Breast epithelium (tissue), 4 donors: ENCODE measurements at regions not wholly inside any gene's neighbourhood (a gene's known extent, or its start where the extent isn't known, plus 50 kb on each side); places are given as distances from the start of the nearest gene placed in this dataset.

Experiments used
- DNase-seq, 2 donors: peaks; one replicate each; pipeline ENCODE4 v3.0.0-alpha.2; 2019; ENCODE audit warnings: low spot score in 2 of 2
- H3K27ac ChIP-seq, 2 donors: fragments of 200-600 bp; sonication (generic) in 1 of 2; one replicate each; pipeline ENCODE4 v1.5.1; 2016 to 2019; ENCODE audit warnings: mild to moderate bottlenecking in 1 of 2
- H3K27me3 ChIP-seq, 2 donors: fragments of 200-600 bp; sonication (generic) in 1 of 2; one replicate each; pipeline versions ENCODE4 v1.5.1 to v1.6.0; 2017 to 2019; ENCODE audit warnings: control low read depth in 1 of 2, mild to moderate bottlenecking in 1 of 2
- H3K36me3 ChIP-seq: fragments of 200-600 bp; one replicate; pipeline ENCODE4 v1.5.1; 2019
- H3K4me1 ChIP-seq, 2 donors: fragments of 200-600 bp; sonication (generic); one replicate each; pipeline ENCODE4 v1.5.1; 2016 to 2019; ENCODE audit warnings: control low read depth in 1 of 2
- H3K4me3 ChIP-seq, 3 donors: fragments of 200-600 bp; sonication (generic); 1 replicate in 2 of 3; 2 replicates in 1 of 3; pipeline ENCODE4 v1.5.1; 2016 to 2019; ENCODE audit warnings: mild to moderate bottlenecking in 3 of 3, moderate library complexity in 2 of 3
- H3K9me3 ChIP-seq, 2 donors: fragments of 200-600 bp; sonication (generic) in 1 of 2; one replicate each; pipeline ENCODE4 v1.5.1; 2016 to 2019; ENCODE audit warnings: control low read depth in 1 of 2
- POLR2A ChIP-seq: fragments of 450-650 bp; IDR thresholded peaks from one replicate; pipeline ENCODE4 v1.6.1; 2016; ENCODE audit warnings: antibody characterized with exemption, mild to moderate bottlenecking, moderate library complexity
- POLR2AphosphoS5 ChIP-seq, 3 donors: sonication (generic); formaldehyde crosslinking; IDR thresholded peaks; one replicate each; pipeline ENCODE4 v1.6.1; 2017; ENCODE audit warnings: antibody characterized with exemption in 3 of 3
- intact Hi-C: fragments of 100-400 bp; cut with DNase I; formaldehyde crosslinking; loops from one replicate; pipeline ENCODE4 v1.15.1; 2023; ENCODE audit warnings: low total_unique reads
- TF ChIP-seq, protein P1 (sequence below), 3 donors: fragments of 450-650 bp; IDR thresholded peaks; one replicate each; pipeline ENCODE4 v1.5.1; 2016 to 2017; ENCODE audit warnings: antibody characterized with exemption in 3 of 3, mild to moderate bottlenecking in 3 of 3, moderate library complexity in 3 of 3

DNA sequence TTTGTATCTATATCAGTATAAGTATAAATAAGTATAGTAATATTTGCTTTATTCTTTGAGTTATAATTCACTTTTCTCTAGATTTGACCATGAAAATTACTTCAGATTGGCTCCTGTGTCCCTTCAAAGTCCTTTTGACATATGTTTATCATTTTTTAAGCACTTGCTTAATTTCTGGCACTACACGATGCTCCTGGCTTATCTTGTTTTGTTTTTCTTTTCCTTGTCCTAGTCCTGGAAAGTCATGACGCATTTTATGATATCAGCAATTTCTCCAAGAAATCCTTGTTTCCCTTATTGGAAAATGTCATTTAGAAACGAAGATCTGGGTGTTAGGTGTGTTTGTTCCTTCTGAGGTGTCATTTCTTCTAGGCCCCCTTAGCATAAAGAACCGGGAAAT, 226.5 kb downstream of the POU4F1 start:
- Histone ChIP-seq H3K9me3 (no peaks in the 10 kb centered on the region), H3K27ac (no peak overlapping the region), H3K36me3 (no peaks in the 10 kb centered on the region), H3K4me3 (no peak overlapping the region), H3K27me3 (no peaks in the 10 kb centered on the region), H3K4me1 (no peaks in the 10 kb centered on the region)
- intact Hi-C loops, result loop anchor here (5.0 kb wide), 1 partner anchor 335 kb away; no protein-coding TSS in a partner anchor
- DNase-seq, result no peak
- TF ChIP-seq POLR2AphosphoS5 (IDR thresholded peaks at IDR 0.05), result no peak
- TF ChIP-seq, protein P1, sequence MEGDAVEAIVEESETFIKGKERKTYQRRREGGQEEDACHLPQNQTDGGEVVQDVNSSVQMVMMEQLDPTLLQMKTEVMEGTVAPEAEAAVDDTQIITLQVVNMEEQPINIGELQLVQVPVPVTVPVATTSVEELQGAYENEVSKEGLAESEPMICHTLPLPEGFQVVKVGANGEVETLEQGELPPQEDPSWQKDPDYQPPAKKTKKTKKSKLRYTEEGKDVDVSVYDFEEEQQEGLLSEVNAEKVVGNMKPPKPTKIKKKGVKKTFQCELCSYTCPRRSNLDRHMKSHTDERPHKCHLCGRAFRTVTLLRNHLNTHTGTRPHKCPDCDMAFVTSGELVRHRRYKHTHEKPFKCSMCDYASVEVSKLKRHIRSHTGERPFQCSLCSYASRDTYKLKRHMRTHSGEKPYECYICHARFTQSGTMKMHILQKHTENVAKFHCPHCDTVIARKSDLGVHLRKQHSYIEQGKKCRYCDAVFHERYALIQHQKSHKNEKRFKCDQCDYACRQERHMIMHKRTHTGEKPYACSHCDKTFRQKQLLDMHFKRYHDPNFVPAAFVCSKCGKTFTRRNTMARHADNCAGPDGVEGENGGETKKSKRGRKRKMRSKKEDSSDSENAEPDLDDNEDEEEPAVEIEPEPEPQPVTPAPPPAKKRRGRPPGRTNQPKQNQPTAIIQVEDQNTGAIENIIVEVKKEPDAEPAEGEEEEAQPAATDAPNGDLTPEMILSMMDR (IDR thresholded peaks at IDR 0.05), result no peak
- TF ChIP-seq POLR2A, result no peak

GRCh38 chr13:78376033-78376432, 227.3 kb downstream of the POU4F1 start:
- Histone ChIP-seq H3K4me3 (no peak overlapping the region), H3K27ac (no peak overlapping the region), H3K4me1 (no peaks in the 10 kb centered on the region), H3K36me3 (no peaks in the 10 kb centered on the region), H3K27me3 (no peaks in the 10 kb centered on the region), H3K9me3 (no peaks in the 10 kb centered on the region)
- intact Hi-C loops, result loop anchor here (5.0 kb wide), 1 partner anchor 336 kb away; no protein-coding TSS in a partner anchor
- TF ChIP-seq POLR2AphosphoS5 (IDR thresholded peaks at IDR 0.05) (no peak), POLR2A (no peak)
- TF ChIP-seq, protein P1 (IDR thresholded peaks at IDR 0.05), result no peak
- DNase-seq, result no peak

- Histone ChIP-seq H3K4me1 (no peaks in the 10 kb centered on the region), H3K27ac (no peak overlapping the region), H3K36me3 (no peaks in the 10 kb centered on the region), H3K27me3 (no peaks in the 10 kb centered on the region), H3K4me3 (no peak overlapping the region), H3K9me3 (no peaks in the 10 kb centered on the region)
- DNase-seq, result no peak
- intact Hi-C loops, result no loop called here
- TF ChIP-seq POLR2A, result no peak
- TF ChIP-seq, protein P1 (IDR thresholded peaks at IDR 0.05), result no peak
- TF ChIP-seq POLR2AphosphoS5 (IDR thresholded peaks at IDR 0.05), result no peak
Measured at GRCh38 chr13:78372581-78372980, 230.8 kb downstream of the POU4F1 start.

GRCh38 chr13:78370231-78370630, 233.1 kb downstream of the POU4F1 start:
- H3K27ac ChIP-seq, result no peak overlapping the region

DNA sequence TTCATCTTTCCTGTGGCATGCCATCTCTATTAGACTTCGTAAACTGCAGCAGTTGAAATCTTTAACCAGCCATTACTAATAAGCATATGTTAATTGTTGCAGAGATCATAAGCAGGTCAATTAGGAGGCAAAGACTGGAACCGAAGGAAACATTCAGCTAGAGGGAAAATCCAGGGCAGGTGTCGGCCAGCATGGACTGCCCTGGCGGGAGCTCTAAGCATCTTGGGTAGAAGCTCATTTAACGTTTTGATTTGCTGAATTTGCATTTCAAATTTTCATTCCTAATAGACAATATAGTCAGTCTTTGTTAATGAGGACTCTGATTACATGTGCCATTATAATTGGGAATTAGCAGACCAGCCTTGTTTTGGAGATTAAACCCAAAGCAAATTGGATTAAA, 238.6 kb downstream of the POU4F1 start:
- no peak for DNase-seq
- Histone ChIP-seq H3K36me3 (no peaks in the 10 kb centered on the region), H3K4me3 (no peak overlapping the region), H3K27ac (no peak overlapping the region), H3K27me3 (no peaks in the 10 kb centered on the region), H3K9me3 (no peaks in the 10 kb centered on the region), H3K4me1 (no peaks in the 10 kb centered on the region)
- TF ChIP-seq POLR2A, result no peak
- no peak for TF ChIP-seq POLR2AphosphoS5 (IDR thresholded peaks at IDR 0.05)
- TF ChIP-seq, protein P1 (IDR thresholded peaks at IDR 0.05), result no peak
- intact Hi-C loops, result loop anchor here (5.0 kb wide), 1 partner anchor 503 kb away; no protein-coding TSS in a partner anchor

More at GRCh38 chr13:78370231-78370630, 233.1 kb downstream of the POU4F1 start:
- TF ChIP-seq POLR2AphosphoS5 (IDR thresholded peaks at IDR 0.05), result no peak
- TF ChIP-seq, protein P1 (IDR thresholded peaks at IDR 0.05), result no peak
- TF ChIP-seq POLR2A, result no peak
- Histone ChIP-seq H3K4me3 (no peak overlapping the region), H3K4me1 (no peaks in the 10 kb centered on the region), H3K36me3 (no peaks in the 10 kb centered on the region), H3K27me3 (no peaks in the 10 kb centered on the region), H3K9me3 (no peaks in the 10 kb centered on the region)
- no peak for DNase-seq
- intact Hi-C loops, result no loop called here
